NCI-H2171 treated with DMSO at 0.1 percent for 48 hours (cell line): ENCODE measurements at regions not wholly inside any gene's neighbourhood (a gene's known extent, or its start where the extent isn't known, plus 50 kb on each side); places are given as distances from the start of the nearest gene placed in this dataset.

Experiments used
- DNase-seq: peaks from one replicate; lab custom pipeline; 2025; lab: John Stamatoyannopoulos, UW

GRCh38 chr19:32176591-32176990 lies 168.8 kb upstream of the ZNF507 start:
- no peak for DNase-seq

- DNase-seq: no peak
Measured at GRCh38 chr19:32177686-32178085, 167.7 kb upstream of the ZNF507 start.

- DNase-seq: no peak
Measured at GRCh38 chr19:32178401-32178800, 167.0 kb upstream of the ZNF507 start.

- DNase-seq: no peak
Measured at GRCh38 chr19:32178956-32179355, 166.5 kb upstream of the ZNF507 start.

- no peak for DNase-seq
Measured at GRCh38 chr19:32181216-32181920, 164.0 kb upstream of the ZNF507 start.

GRCh38 chr19:32186542-32187330 lies 158.7 kb upstream of the ZNF507 start:
- no peak for DNase-seq

- DNase-seq: no peak
Measured at GRCh38 chr19:32188921-32189320, 156.5 kb upstream of the ZNF507 start.

- no peak for DNase-seq
Measured at GRCh38 chr19:32189956-32190706, 155.3 kb upstream of the ZNF507 start.

- no peak for DNase-seq
Measured at GRCh38 chr19:32191921-32192320, 153.5 kb upstream of the ZNF507 start.

- DNase-seq: no peak
Measured at GRCh38 chr19:32195706-32196610, 149.5 kb upstream of the ZNF507 start.

GRCh38 chr19:32196690-32197420 lies 148.6 kb upstream of the ZNF507 start:
- DNase-seq: no peak

GRCh38 chr19:32197896-32198882 lies 147.2 kb upstream of the ZNF507 start:
- no peak for DNase-seq

- DNase-seq: no peak
Measured at GRCh38 chr19:32199501-32200040, 145.8 kb upstream of the ZNF507 start.

- no peak for DNase-seq
Measured at GRCh38 chr19:32200312-32201038, 144.9 kb upstream of the ZNF507 start.

GRCh38 chr19:32201211-32201610 lies 144.2 kb upstream of the ZNF507 start:
- no peak for DNase-seq

GRCh38 chr19:32201636-32202051 lies 143.8 kb upstream of the ZNF507 start:
- no peak for DNase-seq

- DNase-seq: no peak
Measured at GRCh38 chr19:32202244-32202643, 143.2 kb upstream of the ZNF507 start.

GRCh38 chr19:32203161-32203560 lies 142.2 kb upstream of the ZNF507 start:
- no peak for DNase-seq

- DNase-seq: no peak
Measured at GRCh38 chr19:32206065-32206464, 139.3 kb upstream of the ZNF507 start.
